ENCODE measurements at regions not wholly inside any gene's neighbourhood (a gene's known extent, or its start where the extent isn't known, plus 50 kb on each side); places are given as distances from the start of the nearest gene placed in this dataset.

- no peak for TF ChIP-seq CTCF (IDR thresholded peaks at IDR 0.05; ENCODE audit: insufficient read depth, low read depth, low read length)
- Histone ChIP-seq H3K36me3 (ENCODE audit: control insufficient read depth, insufficient read depth, low read length) (no peaks in the 10 kb centered on the region; the same call in 1 of the 2 replicates), H3K4me3 (ENCODE audit: low read depth, low read length) (no peak overlapping the region), H3K27me3 (ENCODE audit: control insufficient read depth, insufficient read depth, low read length) (no peaks in the 10 kb centered on the region)
- POLR2A ChIA-PET: no interaction called here
- CTCF ChIA-PET: no interaction called here
- no peak for DNase-seq (ENCODE audit: low read depth)
Observed at GRCh38 chrX:10051866-10052480, 84.8 kb downstream of the CLDN34 start.

GRCh38 chrX:10052906-10053625, 85.9 kb downstream of the CLDN34 start:
- no peak for DNase-seq (ENCODE audit: low read depth)
- Histone ChIP-seq H3K4me3 (ENCODE audit: low read depth, low read length) (no peak overlapping the region), H3K27me3 (ENCODE audit: control insufficient read depth, insufficient read depth, low read length) (no peaks in the 10 kb centered on the region), H3K36me3 (ENCODE audit: control insufficient read depth, insufficient read depth, low read length) (no peaks in the 10 kb centered on the region; the same call in 1 of the 2 replicates)
- no peak for TF ChIP-seq CTCF (IDR thresholded peaks at IDR 0.05; ENCODE audit: insufficient read depth, low read depth, low read length)
- ChIA-PET POLR2A (no interaction called here), CTCF (no interaction called here)

GRCh38 chrX:10054396-10054795, 87.2 kb downstream of the CLDN34 start:
- H3K27me3 ChIP-seq (ENCODE audit: control insufficient read depth, insufficient read depth, low read length): no peaks in the 10 kb centered on the region
- no peak for TF ChIP-seq CTCF (IDR thresholded peaks at IDR 0.05; ENCODE audit: insufficient read depth, low read depth, low read length)
- POLR2A ChIA-PET: no interaction called here
- no peaks in the 10 kb centered on the region; the same call in 1 of the 2 replicates for H3K36me3 ChIP-seq (ENCODE audit: control insufficient read depth, insufficient read depth, low read length)
- CTCF ChIA-PET: no interaction called here
- H3K4me3 ChIP-seq (ENCODE audit: low read depth, low read length): no peak overlapping the region
- DNase-seq (ENCODE audit: low read depth): no peak

GRCh38 chrX:10055430-10055829, 88.3 kb downstream of the CLDN34 start:
- Histone ChIP-seq H3K27me3 (ENCODE audit: control insufficient read depth, insufficient read depth, low read length) (no peaks in the 10 kb centered on the region), H3K36me3 (ENCODE audit: control insufficient read depth, insufficient read depth, low read length) (no peaks in the 10 kb centered on the region), H3K4me3 (ENCODE audit: low read depth, low read length) (no peak overlapping the region)
- TF ChIP-seq CTCF (IDR thresholded peaks at IDR 0.05; ENCODE audit: insufficient read depth, low read depth, low read length): no peak
- CTCF ChIA-PET: interaction anchor here (0.8 kb wide), 1 partner anchor 13 kb away, joined by 3 read pairs; no protein-coding TSS in a partner anchor
- no peak for DNase-seq (ENCODE audit: low read depth)
- POLR2A ChIA-PET: no interaction called here

GRCh38 chrX:10062352-10062751, 94.4 kb upstream of the CLCN4 start:
- Histone ChIP-seq H3K4me3 (ENCODE audit: low read depth, low read length) (no peak overlapping the region), H3K27me3 (ENCODE audit: control insufficient read depth, insufficient read depth, low read length) (no peaks in the 10 kb centered on the region), H3K36me3 (ENCODE audit: control insufficient read depth, insufficient read depth, low read length) (peaks cover 1% of the 10 kb centered on the region)
- DNase-seq (ENCODE audit: low read depth): no peak
- CTCF ChIA-PET: no interaction called here
- POLR2A ChIA-PET: no interaction called here
- TF ChIP-seq CTCF (IDR thresholded peaks at IDR 0.05; ENCODE audit: insufficient read depth, low read depth, low read length): no peak

Data from BJ (cell line).